ENCODE measurements at regions not wholly inside any gene's neighbourhood (a gene's known extent, or its start where the extent isn't known, plus 50 kb on each side); places are given as distances from the start of the nearest gene placed in this dataset.
"Not testable (repeated sequence)": the region's sequence is repeated elsewhere in the genome, so short reads cannot be mapped to it uniquely, and the experiment has no call there.

GRCh38 chr4:20151436-20151835 is 100.3 kb upstream of the SLIT2 start:
- no peaks in the 10 kb centered on the region for H3K27me3 ChIP-seq (ENCODE audit: control insufficient read depth in 1 of 2, insufficient read depth in 1 of 2, low read length in 2 of 2)
- no peak overlapping the region for H3K23ac ChIP-seq (ENCODE audit: low read length in 2 of 2)
- no peaks in the 10 kb centered on the region for H3K4me1 ChIP-seq (ENCODE audit: control insufficient read depth, insufficient read depth, low read depth, low read length)
- no peaks in the 10 kb centered on the region for H3K9me3 ChIP-seq (ENCODE audit: control insufficient read depth, low read length)
- no peak overlapping the region for H3K18ac ChIP-seq (ENCODE audit: low read depth in 1 of 2, low read length in 2 of 2)
- no peak overlapping the region for H2AFZ ChIP-seq (ENCODE audit: low read depth, low read length)
- H3K27ac ChIP-seq (ENCODE audit: low read length, poor library complexity, severe bottlenecking), result no peak overlapping the region
- no peak overlapping the region for H2AK5ac ChIP-seq (ENCODE audit: low read length, severe bottlenecking)
- H4K8ac ChIP-seq (ENCODE audit: low read length), result no peak overlapping the region
- H3K4me2 ChIP-seq (ENCODE audit: low read length, poor library complexity, severe bottlenecking), result no peak overlapping the region
- H2BK120ac ChIP-seq (ENCODE audit: low read depth, low read length), result no peak overlapping the region
- H3K4ac ChIP-seq (ENCODE audit: low read depth in 1 of 2, low read length in 2 of 2), result no peak overlapping the region
- no peaks in the 10 kb centered on the region for H3K36me3 ChIP-seq (ENCODE audit: control insufficient read depth in 1 of 2, insufficient read depth in 2 of 2, low read depth in 1 of 2, low read length in 2 of 2)
- no peak overlapping the region for H4K91ac ChIP-seq (ENCODE audit: low read length)
- no peak overlapping the region for H2BK15ac ChIP-seq (ENCODE audit: low read depth, poor library complexity, severe bottlenecking)
- no peak overlapping the region for H2BK5ac ChIP-seq (ENCODE audit: low read depth, low read length, poor library complexity, severe bottlenecking)
- no peak for DNase-seq
- H2BK12ac ChIP-seq (ENCODE audit: low read length in 2 of 2), result no peak overlapping the region
- H3K4me3 ChIP-seq (ENCODE audit: insufficient read depth in 1 of 2, low read depth in 1 of 2, low read length in 2 of 2), result no peak overlapping the region
- no peaks in the 10 kb centered on the region for H3K79me1 ChIP-seq (replicated peaks; ENCODE audit: low read length, poor library complexity, severe bottlenecking)
- 91% methylated on average over 1 of the region's 2 CpGs for WGBS
- H3K9ac ChIP-seq (ENCODE audit: low read length), result no peak overlapping the region
- no peak overlapping the region for H3K14ac ChIP-seq (ENCODE audit: low read length in 2 of 2)

DNA sequence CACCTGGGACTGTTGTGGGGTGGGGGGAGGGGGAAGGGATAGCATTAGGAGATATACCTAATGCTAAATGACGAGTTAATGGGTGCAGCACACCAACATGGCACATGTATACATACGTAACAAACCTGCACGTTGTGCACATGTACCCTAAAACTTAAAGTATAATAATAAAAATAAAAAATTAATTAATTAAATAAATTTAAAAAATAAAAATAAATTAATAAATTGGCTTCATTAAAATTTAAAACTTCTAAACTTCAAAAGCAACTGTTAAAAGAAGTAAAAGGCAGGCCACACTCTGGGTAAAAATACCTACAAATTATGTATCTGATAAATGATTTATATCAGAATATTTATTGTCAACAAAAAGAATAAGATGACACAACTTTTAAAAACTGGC is 102.6 kb upstream of the SLIT2 start:
- H3K36me3 ChIP-seq (ENCODE audit: control insufficient read depth in 1 of 2, insufficient read depth in 2 of 2, low read depth in 1 of 2, low read length in 2 of 2); H2BK12ac ChIP-seq (ENCODE audit: low read length in 2 of 2); H3K79me1 ChIP-seq (replicated peaks; ENCODE audit: low read length, poor library complexity, severe bottlenecking); H3K4me3 ChIP-seq (ENCODE audit: insufficient read depth in 1 of 2, low read depth in 1 of 2, low read length in 2 of 2); H3K23ac ChIP-seq (ENCODE audit: low read length in 2 of 2); H3K27me3 ChIP-seq (ENCODE audit: control insufficient read depth in 1 of 2, insufficient read depth in 1 of 2, low read length in 2 of 2); H3K14ac ChIP-seq (ENCODE audit: low read length in 2 of 2); DNase-seq; H2AK5ac ChIP-seq (ENCODE audit: low read length, severe bottlenecking); H3K9ac ChIP-seq (ENCODE audit: low read length); H2AFZ ChIP-seq (ENCODE audit: low read depth, low read length); H3K4me1 ChIP-seq (ENCODE audit: control insufficient read depth, insufficient read depth, low read depth, low read length); H3K9me3 ChIP-seq (ENCODE audit: control insufficient read depth, low read length); H3K4ac ChIP-seq (ENCODE audit: low read depth in 1 of 2, low read length in 2 of 2); H4K91ac ChIP-seq (ENCODE audit: low read length); H3K27ac ChIP-seq (ENCODE audit: low read length, poor library complexity, severe bottlenecking); H3K4me2 ChIP-seq (ENCODE audit: low read length, poor library complexity, severe bottlenecking); H3K18ac ChIP-seq (ENCODE audit: low read depth in 1 of 2, low read length in 2 of 2); H2BK120ac ChIP-seq (ENCODE audit: low read depth, low read length); H2BK5ac ChIP-seq (ENCODE audit: low read depth, low read length, poor library complexity, severe bottlenecking); H4K8ac ChIP-seq (ENCODE audit: low read length); H2BK15ac ChIP-seq (ENCODE audit: low read depth, poor library complexity, severe bottlenecking): not testable (repeated sequence)
- WGBS, result no CpG with 5 or more reads among the region's 3 CpGs

GRCh38 chr4:20137176-20137575 is 114.5 kb upstream of the SLIT2 start:
- Histone ChIP-seq H3K27me3 (ENCODE audit: control insufficient read depth in 1 of 2, insufficient read depth in 1 of 2, low read length in 2 of 2) (no peaks in the 10 kb centered on the region), H3K14ac (ENCODE audit: low read length in 2 of 2) (no peak overlapping the region), H3K4me2 (ENCODE audit: low read length, poor library complexity, severe bottlenecking) (no peak overlapping the region), H2AFZ (ENCODE audit: low read depth, low read length) (peak overlapping the region; percentile 4), H4K8ac (ENCODE audit: low read length) (no peak overlapping the region), H3K9me3 (ENCODE audit: control insufficient read depth, low read length) (peaks cover 6% of the 10 kb centered on the region), H2AK5ac (ENCODE audit: low read length, severe bottlenecking) (no peak overlapping the region), H3K18ac (ENCODE audit: low read depth in 1 of 2, low read length in 2 of 2) (no peak overlapping the region), H2BK5ac (ENCODE audit: low read depth, low read length, poor library complexity, severe bottlenecking) (no peak overlapping the region), H4K91ac (ENCODE audit: low read length) (no peak overlapping the region), H3K9ac (ENCODE audit: low read length) (no peak overlapping the region), H3K4me1 (ENCODE audit: control insufficient read depth, insufficient read depth, low read depth, low read length) (no peaks in the 10 kb centered on the region), H2BK120ac (ENCODE audit: low read depth, low read length) (no peak overlapping the region), H3K23ac (ENCODE audit: low read length in 2 of 2) (no peak overlapping the region), H2BK12ac (ENCODE audit: low read length in 2 of 2) (no peak overlapping the region), H3K4me3 (ENCODE audit: insufficient read depth in 1 of 2, low read depth in 1 of 2, low read length in 2 of 2) (no peak overlapping the region), H3K36me3 (ENCODE audit: control insufficient read depth in 1 of 2, insufficient read depth in 2 of 2, low read depth in 1 of 2, low read length in 2 of 2) (no peaks in the 10 kb centered on the region), H3K4ac (ENCODE audit: low read depth in 1 of 2, low read length in 2 of 2) (no peak overlapping the region), H2BK15ac (ENCODE audit: low read depth, poor library complexity, severe bottlenecking) (no peak overlapping the region), H3K27ac (ENCODE audit: low read length, poor library complexity, severe bottlenecking) (no peak overlapping the region), H3K79me1 (replicated peaks; ENCODE audit: low read length, poor library complexity, severe bottlenecking) (no peaks in the 10 kb centered on the region)
- WGBS, result 53% methylated on average over 2 of the region's 2 CpGs
- DNase-seq, result peak; percentile 79

DNA sequence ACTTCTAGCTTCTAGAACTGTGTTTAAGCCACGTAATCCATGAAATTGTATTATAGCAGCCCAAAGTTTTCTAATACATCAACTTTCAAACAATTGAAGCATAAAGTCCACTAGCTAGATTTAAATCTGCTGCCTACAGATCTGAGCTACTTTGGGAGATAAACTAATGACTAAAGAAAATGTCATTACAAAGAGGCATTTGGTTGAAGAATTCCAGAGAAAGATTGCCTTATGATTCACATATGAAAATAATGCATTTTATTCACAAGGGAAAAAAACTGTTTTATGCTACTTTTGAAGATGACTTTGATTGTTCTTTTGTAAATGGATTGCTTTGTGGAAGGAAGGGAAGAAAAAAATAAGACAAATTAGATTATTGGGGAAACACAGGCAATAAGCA is 124.1 kb upstream of the SLIT2 start:
- Histone ChIP-seq H2BK5ac (ENCODE audit: low read depth, low read length, poor library complexity, severe bottlenecking) (no peak overlapping the region), H3K23ac (ENCODE audit: low read length in 2 of 2) (no peak overlapping the region)
- 100% methylated on average over 1 of the region's 1 CpG for WGBS

More for the DNA sequence above, 124.1 kb upstream of the SLIT2 start:
- Histone ChIP-seq H3K36me3 (ENCODE audit: control insufficient read depth in 1 of 2, insufficient read depth in 2 of 2, low read depth in 1 of 2, low read length in 2 of 2) (no peaks in the 10 kb centered on the region), H3K27me3 (ENCODE audit: control insufficient read depth in 1 of 2, insufficient read depth in 1 of 2, low read length in 2 of 2) (no peaks in the 10 kb centered on the region), H2BK15ac (ENCODE audit: low read depth, poor library complexity, severe bottlenecking) (no peak overlapping the region), H2BK12ac (ENCODE audit: low read length in 2 of 2) (no peak overlapping the region), H2BK120ac (ENCODE audit: low read depth, low read length) (no peak overlapping the region), H3K4me1 (ENCODE audit: control insufficient read depth, insufficient read depth, low read depth, low read length) (no peaks in the 10 kb centered on the region), H3K4me3 (ENCODE audit: insufficient read depth in 1 of 2, low read depth in 1 of 2, low read length in 2 of 2) (no peak overlapping the region), H3K27ac (ENCODE audit: low read length, poor library complexity, severe bottlenecking) (no peak overlapping the region), H3K14ac (ENCODE audit: low read length in 2 of 2) (no peak overlapping the region), H4K91ac (ENCODE audit: low read length) (no peak overlapping the region), H3K18ac (ENCODE audit: low read depth in 1 of 2, low read length in 2 of 2) (no peak overlapping the region), H3K79me1 (replicated peaks; ENCODE audit: low read length, poor library complexity, severe bottlenecking) (no peaks in the 10 kb centered on the region), H3K9me3 (ENCODE audit: control insufficient read depth, low read length) (no peaks in the 10 kb centered on the region), H3K9ac (ENCODE audit: low read length) (peak overlapping the region; percentile 31), H2AFZ (ENCODE audit: low read depth, low read length) (no peak overlapping the region), H3K4ac (ENCODE audit: low read depth in 1 of 2, low read length in 2 of 2) (no peak overlapping the region), H3K4me2 (ENCODE audit: low read length, poor library complexity, severe bottlenecking) (no peak overlapping the region), H4K8ac (ENCODE audit: low read length) (no peak overlapping the region), H2AK5ac (ENCODE audit: low read length, severe bottlenecking) (no peak overlapping the region)
- DNase-seq, result no peak

Data from mesenchymal stem cell (in vitro differentiated cells and primary cell).